Activated CD4-positive, alpha-beta T cell treated with anti-CD3 and anti-CD28 coated beads for 36 hours (primary cell): ENCODE measurements at regions not wholly inside any gene's neighbourhood (a gene's known extent, or its start where the extent isn't known, plus 50 kb on each side); places are given as distances from the start of the nearest gene placed in this dataset.
A peak's percentile ranks its signal among the peaks of the same experiment; 100 is the strongest.

ENCODE experiments used
- ATAC-seq: fragments of 200-7000 bp; cut with Tn5 transposase; one replicate; pipeline ENCODE4 v1.10.0; 2021; ENCODE audit warnings: mild to moderate bottlenecking, moderate library complexity
- CTCF ChIA-PET: fragments of 350-600 bp; sonication (Branson Sonifier 250); formaldehyde crosslinking; loops from one replicate; lab custom pipeline; 2021; ENCODE audit warnings: antibody characterized with exemption; lab: Charles Lee
- POLR2A ChIA-PET: fragments of 350-600 bp; sonication (Branson Sonifier 250); formaldehyde crosslinking; loops from one replicate; lab custom pipeline; 2021; ENCODE audit warnings: antibody characterized with exemption, inconsistent platforms; lab: Charles Lee
- DNase-seq: peaks from one replicate; pipeline ENCODE4 v3.0.0-alpha.2; 2020
- H3K27ac Mint-ChIP-seq: one replicate; pipeline ENCODE4 v1.8.0; 2021; ENCODE audit warnings: mixed read lengths
- H3K27me3 Mint-ChIP-seq: one replicate; pipeline ENCODE4 v1.8.0; 2021; ENCODE audit warnings: mixed read lengths
- H3K36me3 Mint-ChIP-seq: one replicate; pipeline ENCODE4 v1.8.0; 2021; ENCODE audit warnings: low read depth, mixed read lengths
- H3K4me1 Mint-ChIP-seq: one replicate; pipeline ENCODE4 v1.8.0; 2021; ENCODE audit warnings: mixed read lengths
- H3K4me3 Mint-ChIP-seq: one replicate; pipeline ENCODE4 v1.8.0; 2021; ENCODE audit warnings: mild to moderate bottlenecking, moderate library complexity, mixed read lengths
- H3K9me3 Mint-ChIP-seq: one replicate; pipeline ENCODE4 v1.8.0; 2021; ENCODE audit warnings: low read depth, mixed read lengths
- intact Hi-C, 2 experiments: fragments of 100-400 bp; cut with DNase I in 1 of 2; cut with micrococcal nuclease in 1 of 2; formaldehyde crosslinking; loops; one replicate each; pipeline versions ENCODE4 v1.14.2 to v1.15.1; 2022 to 2024; cut with DNase I, micrococcal nuclease

DNA sequence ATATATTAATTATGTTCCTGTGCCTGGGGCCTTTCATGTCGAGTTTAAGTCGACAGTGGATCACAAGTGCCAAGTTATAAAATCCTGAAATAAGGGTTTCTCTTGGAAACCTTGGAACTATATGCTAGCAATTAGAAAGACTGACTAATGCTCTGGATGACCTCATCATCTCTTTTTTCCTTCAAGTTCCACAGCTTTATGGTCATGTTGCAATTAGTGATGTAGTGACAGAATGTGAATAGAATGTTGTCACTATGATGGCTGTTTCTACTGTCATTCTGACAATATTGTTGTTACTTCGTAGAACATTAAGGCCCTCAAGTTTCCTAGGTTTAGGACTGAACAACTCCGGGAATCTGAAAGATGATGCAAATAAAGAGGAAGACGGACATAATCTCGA is 368.0 kb upstream of the SEMA6A start:
- H3K4me1 Mint-ChIP-seq = no peaks in the 10 kb centered on the region
- DNase-seq = no peak
- intact Hi-C loops = no loop called here
- H3K9me3 Mint-ChIP-seq = no peaks in the 10 kb centered on the region
- H3K36me3 Mint-ChIP-seq = no peaks in the 10 kb centered on the region
- ATAC-seq = no peak
- CTCF ChIA-PET = no interaction called here
- H3K27me3 Mint-ChIP-seq = peaks cover 7% of the 10 kb centered on the region
- H3K4me3 Mint-ChIP-seq = no peak overlapping the region
- H3K27ac Mint-ChIP-seq = no peak overlapping the region
- POLR2A ChIA-PET = no interaction called here

DNA sequence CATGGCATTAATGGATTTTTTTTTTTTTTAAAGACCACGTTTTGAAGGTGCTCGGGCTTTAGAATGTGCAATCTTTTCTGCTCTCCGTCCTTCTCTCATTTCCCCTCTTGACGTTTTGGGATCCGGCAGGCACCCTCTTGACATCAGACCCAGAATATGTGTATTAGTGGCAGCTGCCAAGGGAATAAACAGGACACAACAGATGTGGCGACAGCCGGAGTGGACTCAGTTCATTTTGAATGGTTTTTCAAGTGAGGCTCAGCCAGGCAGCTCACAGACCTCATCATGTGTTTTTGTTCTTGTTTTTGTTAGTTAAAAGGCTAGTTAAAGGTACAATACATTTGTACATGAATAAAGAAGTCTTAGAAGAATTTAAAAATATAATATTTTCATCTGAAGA is 365.0 kb upstream of the SEMA6A start:
- no peaks in the 10 kb centered on the region for H3K4me1 Mint-ChIP-seq
- DNase-seq = no peak
- H3K36me3 Mint-ChIP-seq = no peaks in the 10 kb centered on the region
- intact Hi-C loops = no loop called here
- ChIA-PET POLR2A (no interaction called here), CTCF (no interaction called here)
- H3K4me3 Mint-ChIP-seq = no peak overlapping the region
- H3K27ac Mint-ChIP-seq = no peak overlapping the region
- no peak for ATAC-seq
- H3K27me3 Mint-ChIP-seq = peaks cover 7% of the 10 kb centered on the region
- H3K9me3 Mint-ChIP-seq = no peaks in the 10 kb centered on the region

DNA sequence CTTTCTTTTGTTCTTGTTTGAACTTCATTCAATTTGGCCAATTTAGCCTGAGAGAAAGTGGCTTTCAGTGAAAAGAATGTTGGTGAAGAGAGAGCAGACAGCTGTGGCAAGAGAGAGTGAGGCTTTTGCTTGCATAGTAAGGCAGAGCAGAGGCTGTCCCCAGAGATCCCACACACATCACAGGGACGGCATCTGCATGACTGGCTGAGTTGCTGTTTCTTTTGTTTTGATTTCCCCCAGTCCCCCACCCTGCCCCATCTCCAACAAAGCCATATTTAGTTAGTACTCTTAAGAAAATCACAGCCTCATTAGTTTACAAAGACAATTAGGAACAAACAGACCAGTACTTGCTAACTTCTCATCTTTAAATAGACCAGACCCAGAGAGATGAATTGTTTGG is 363.9 kb upstream of the SEMA6A start:
- ChIA-PET POLR2A (no interaction called here), CTCF (no interaction called here)
- Mint-ChIP-seq H3K9me3 (no peaks in the 10 kb centered on the region), H3K36me3 (no peaks in the 10 kb centered on the region), H3K27ac (no peak overlapping the region), H3K4me1 (no peaks in the 10 kb centered on the region), H3K4me3 (no peak overlapping the region), H3K27me3 (peaks cover 7% of the 10 kb centered on the region)
- ATAC-seq (no peak), DNase-seq (no peak)
- intact Hi-C loops = no loop called here

DNA sequence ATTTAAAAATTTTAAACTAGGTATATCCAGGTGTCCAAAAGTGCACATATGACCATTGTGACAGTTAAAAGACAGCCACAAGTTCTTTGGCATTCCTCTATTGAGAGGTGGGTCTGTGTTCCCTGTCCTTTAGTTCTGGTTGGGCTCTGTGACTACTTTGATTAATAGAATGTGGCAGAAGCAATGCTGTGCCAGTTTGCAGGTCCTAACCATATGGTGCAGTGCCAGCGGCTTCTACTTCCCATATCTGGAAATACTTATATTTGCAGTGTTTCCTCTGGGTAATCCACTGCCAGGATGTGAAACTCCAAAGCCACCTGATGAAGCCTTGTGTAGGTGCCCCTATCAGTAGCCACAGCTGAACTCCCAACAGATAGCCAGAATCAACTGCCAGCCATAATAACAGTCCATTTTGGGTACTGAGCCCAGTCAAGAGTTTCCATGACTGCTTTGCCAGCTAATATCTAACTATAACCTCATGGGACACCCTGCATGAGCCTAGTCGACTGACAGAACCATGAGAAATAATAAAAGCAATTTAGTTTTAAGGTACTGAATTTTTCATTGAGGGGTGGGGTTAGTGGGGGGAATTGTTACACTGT is 361.0 kb upstream of the SEMA6A start:
- no peak overlapping the region for H3K4me3 Mint-ChIP-seq
- no peak overlapping the region for H3K27ac Mint-ChIP-seq
- no peaks in the 10 kb centered on the region for H3K4me1 Mint-ChIP-seq
- H3K27me3 Mint-ChIP-seq = peaks cover 3% of the 10 kb centered on the region
- POLR2A ChIA-PET = no interaction called here
- intact Hi-C loops = no loop called here
- CTCF ChIA-PET = interaction anchor here (0.7 to 1.5 kb wide), 2 partner anchors 798 to 1349 kb away, joined by 3 to 4 read pairs; no protein-coding TSS in a partner anchor
- no peaks in the 10 kb centered on the region for H3K9me3 Mint-ChIP-seq
- no peak for DNase-seq
- H3K36me3 Mint-ChIP-seq = no peaks in the 10 kb centered on the region
- ATAC-seq = no peak

DNA sequence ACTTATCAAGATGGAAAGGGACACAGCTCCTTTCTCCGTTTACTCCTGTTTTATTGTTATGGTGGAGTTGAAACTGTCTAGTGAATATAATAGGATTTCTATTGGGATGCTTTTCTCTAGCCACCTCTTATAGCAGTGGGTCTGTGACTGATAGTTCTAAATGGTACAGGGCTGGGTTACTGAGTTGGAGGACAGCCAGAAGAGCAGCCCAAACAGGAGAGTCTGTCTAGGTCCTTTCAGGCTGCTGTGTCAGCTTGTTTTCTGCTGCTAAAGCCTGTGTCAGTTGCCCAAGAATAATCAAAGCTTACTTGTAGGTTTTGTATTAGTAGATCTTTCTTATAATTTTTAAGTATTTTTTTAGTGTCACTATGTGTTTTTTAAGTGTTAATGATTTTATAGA is 356.0 kb upstream of the SEMA6A start:
- Mint-ChIP-seq H3K4me3 (no peak overlapping the region), H3K36me3 (no peaks in the 10 kb centered on the region), H3K27me3 (no peaks in the 10 kb centered on the region), H3K9me3 (peaks cover 1% of the 10 kb centered on the region), H3K4me1 (no peaks in the 10 kb centered on the region), H3K27ac (no peak overlapping the region)
- ChIA-PET POLR2A (no interaction called here), CTCF (no interaction called here)
- intact Hi-C loops = no loop called here
- no peak for DNase-seq
- no peak for ATAC-seq

DNA sequence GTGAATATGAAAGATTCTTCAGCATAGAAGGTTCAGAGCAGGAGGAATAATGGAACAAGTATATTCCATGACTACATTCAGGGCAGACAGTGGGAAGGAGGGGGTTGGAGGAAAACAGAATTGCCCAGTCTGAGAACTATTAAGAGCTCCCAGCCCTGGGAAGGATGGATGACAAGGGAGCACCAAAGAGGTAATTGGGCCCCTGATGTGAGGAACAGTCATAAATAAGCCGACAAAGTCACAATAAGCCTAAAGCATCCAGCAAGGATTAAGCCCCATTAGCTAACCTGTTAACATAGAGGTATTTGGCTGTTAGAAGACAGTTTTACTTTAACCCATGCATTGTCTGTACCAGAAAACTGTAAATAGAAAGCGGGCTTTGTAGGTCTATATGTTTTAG is 348.7 kb upstream of the SEMA6A start:
- intact Hi-C loops = no loop called here
- Mint-ChIP-seq H3K4me1 (no peaks in the 10 kb centered on the region), H3K4me3 (no peak overlapping the region), H3K27me3 (no peaks in the 10 kb centered on the region), H3K9me3 (peaks cover 1% of the 10 kb centered on the region), H3K27ac (no peak overlapping the region), H3K36me3 (no peaks in the 10 kb centered on the region)
- no peak for DNase-seq
- ChIA-PET POLR2A (no interaction called here), CTCF (no interaction called here)
- no peak for ATAC-seq

DNA sequence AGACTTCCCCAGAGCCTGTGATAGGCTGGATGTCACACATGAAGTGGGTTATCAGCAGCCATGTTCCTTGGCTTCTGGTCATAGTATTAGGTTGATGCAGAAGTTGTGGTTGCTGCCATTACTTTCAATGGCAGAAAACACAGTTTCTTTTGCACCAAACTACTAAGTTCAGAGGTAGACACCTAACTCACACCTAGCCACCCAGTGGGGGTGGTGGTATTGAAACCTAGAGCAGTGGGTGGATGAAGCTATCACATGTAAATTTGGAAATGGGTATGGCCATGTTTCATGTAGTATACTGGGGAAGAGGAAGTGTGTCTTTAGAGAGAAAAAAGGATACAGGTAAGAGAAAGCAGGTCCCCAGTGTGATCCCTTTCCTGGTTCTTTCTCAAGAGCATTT is 347.9 kb upstream of the SEMA6A start:
- Mint-ChIP-seq H3K9me3 (no peaks in the 10 kb centered on the region), H3K4me1 (no peaks in the 10 kb centered on the region), H3K36me3 (no peaks in the 10 kb centered on the region), H3K27me3 (no peaks in the 10 kb centered on the region), H3K27ac (no peak overlapping the region), H3K4me3 (no peak overlapping the region)
- ChIA-PET CTCF (interaction anchor here (0.7 kb wide), 1 partner anchor 37 kb away, joined by 3 read pairs; no protein-coding TSS in a partner anchor), POLR2A (no interaction called here)
- intact Hi-C loops = no loop called here
- DNase-seq (peak; percentile 5), ATAC-seq (no peak)

DNA sequence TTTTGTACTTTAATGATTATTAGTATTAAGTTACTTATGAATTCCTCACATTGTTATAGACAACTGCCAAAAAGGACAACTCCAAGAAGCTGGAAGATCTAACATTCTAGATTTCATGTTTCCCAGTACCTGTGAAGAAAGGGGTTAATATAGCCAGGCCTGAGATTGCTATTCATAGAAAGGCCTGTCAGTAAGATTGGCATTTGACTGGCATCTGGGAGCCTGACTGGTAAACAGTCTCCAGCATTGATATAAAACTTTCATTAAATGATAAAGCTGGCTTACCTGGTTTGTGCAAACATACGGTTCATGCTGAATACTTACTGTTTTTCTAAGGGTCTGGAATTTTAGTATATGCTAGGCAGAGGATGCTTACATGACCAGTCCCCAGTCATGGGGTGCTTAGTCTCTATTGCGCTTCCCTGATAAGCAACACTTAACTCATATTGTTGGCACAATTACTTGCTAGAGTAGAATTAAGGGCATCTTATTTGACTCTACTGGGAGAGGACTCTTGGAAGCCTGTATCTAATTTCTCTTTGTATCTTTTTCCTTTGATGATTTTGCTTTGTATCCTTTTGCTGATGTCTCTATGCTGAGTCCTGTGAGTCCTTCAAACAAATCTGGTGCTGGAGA is 340.4 kb upstream of the SEMA6A start:
- Mint-ChIP-seq H3K27me3 (no peaks in the 10 kb centered on the region), H3K4me1 (no peaks in the 10 kb centered on the region), H3K9me3 (peaks cover 4% of the 10 kb centered on the region), H3K27ac (no peak overlapping the region), H3K4me3 (no peak overlapping the region), H3K36me3 (no peaks in the 10 kb centered on the region)
- ChIA-PET POLR2A (no interaction called here), CTCF (no interaction called here)
- intact Hi-C loops = no loop called here
- no peak for DNase-seq
- no peak for ATAC-seq

DNA sequence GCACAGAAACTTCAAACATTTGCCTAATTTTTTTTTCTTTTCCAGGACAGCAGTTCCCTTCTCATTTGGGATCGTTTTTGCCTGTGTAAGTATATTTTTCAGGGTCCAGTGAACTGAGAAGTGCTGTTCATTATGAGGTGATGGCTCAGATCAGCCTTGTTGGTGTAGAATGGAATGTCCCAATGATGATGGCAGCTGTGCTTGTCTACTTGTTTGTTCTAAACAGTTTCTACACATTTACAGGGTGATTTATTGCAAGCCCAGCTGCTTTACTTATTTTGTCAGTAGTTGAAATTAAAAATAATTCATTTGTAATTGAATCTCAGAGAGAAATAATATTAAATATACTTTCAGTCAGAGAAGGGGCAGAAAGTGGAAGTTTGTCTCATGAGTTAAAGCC is 337.6 kb upstream of the SEMA6A start:
- DNase-seq (no peak), ATAC-seq (no peak)
- intact Hi-C loops = no loop called here
- H3K4me3 Mint-ChIP-seq = no peak overlapping the region
- H3K27me3 Mint-ChIP-seq = no peaks in the 10 kb centered on the region
- H3K9me3 Mint-ChIP-seq = peaks cover 4% of the 10 kb centered on the region
- CTCF ChIA-PET = no interaction called here
- POLR2A ChIA-PET = no interaction called here
- no peaks in the 10 kb centered on the region for H3K36me3 Mint-ChIP-seq
- H3K27ac Mint-ChIP-seq = no peak overlapping the region
- no peaks in the 10 kb centered on the region for H3K4me1 Mint-ChIP-seq

DNA sequence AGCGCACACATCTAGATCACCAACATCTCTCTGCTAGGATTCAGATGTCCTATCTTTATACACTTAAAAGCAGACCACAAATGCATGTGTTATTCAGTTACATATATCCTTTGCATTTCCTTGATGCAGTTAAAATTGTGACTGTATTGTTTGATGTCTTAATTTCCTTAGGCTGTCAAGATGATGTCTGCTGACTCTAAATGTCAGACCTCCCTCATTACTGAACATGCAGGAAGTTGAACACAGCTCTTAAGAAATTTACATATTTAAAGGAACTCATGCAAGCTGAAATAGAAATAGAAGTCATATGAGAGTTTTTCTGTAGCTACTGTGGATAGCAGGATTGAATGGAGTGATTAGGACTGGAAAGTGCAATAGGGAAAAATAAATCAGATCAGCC is 336.5 kb upstream of the SEMA6A start:
- ATAC-seq (no peak), DNase-seq (no peak)
- no peaks in the 10 kb centered on the region for H3K4me1 Mint-ChIP-seq
- H3K36me3 Mint-ChIP-seq = no peaks in the 10 kb centered on the region
- H3K4me3 Mint-ChIP-seq = no peak overlapping the region
- ChIA-PET POLR2A (no interaction called here), CTCF (no interaction called here)
- intact Hi-C loops = no loop called here
- H3K27ac Mint-ChIP-seq = no peak overlapping the region
- no peaks in the 10 kb centered on the region for H3K27me3 Mint-ChIP-seq
- peaks cover 4% of the 10 kb centered on the region for H3K9me3 Mint-ChIP-seq

DNA sequence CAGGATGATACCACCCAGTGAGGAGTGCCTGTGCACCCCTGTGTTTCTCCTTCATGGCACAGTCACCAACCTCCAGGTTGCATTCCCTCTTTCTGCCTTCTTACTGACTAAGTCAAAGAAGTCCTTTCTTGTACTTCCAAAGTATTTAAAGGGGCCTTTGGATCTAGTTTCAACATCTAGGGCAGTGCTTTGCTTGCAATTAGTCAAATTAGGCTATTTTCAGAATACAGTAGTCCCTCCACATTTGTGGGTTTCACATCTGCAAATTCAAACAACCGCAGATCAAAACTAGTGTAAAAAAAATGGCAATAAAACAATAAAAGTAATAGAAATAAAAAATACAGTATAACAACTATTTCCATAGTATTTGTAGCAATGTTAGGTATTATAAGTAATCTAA is 333.9 kb upstream of the SEMA6A start:
- Mint-ChIP-seq H3K9me3 (no peaks in the 10 kb centered on the region), H3K36me3 (no peaks in the 10 kb centered on the region), H3K27me3 (no peaks in the 10 kb centered on the region), H3K27ac (no peak overlapping the region), H3K4me3 (no peak overlapping the region), H3K4me1 (no peaks in the 10 kb centered on the region)
- POLR2A ChIA-PET = no interaction called here
- intact Hi-C loops = no loop called here
- DNase-seq (no peak), ATAC-seq (no peak)
- CTCF ChIA-PET = no interaction called here

DNA sequence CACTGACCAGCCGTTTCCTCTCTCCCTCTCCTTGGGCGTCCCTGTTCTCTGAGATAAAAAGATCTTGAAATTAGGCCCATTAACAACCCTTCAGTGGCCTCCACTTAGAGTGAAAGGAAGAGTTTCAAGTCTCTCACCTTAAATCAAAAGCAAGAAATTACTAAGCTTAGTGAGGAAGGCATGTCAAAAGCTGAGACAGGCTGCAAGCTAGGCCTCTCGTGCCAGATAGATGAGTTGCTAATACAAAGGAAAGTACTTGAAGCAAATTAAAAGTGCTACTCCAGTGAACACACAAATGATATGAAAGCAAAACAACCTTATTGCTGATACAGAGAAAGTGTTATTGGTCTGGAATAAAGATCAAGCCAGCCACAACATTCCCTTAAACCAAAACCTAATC is 331.3 kb upstream of the SEMA6A start:
- Mint-ChIP-seq H3K27me3 (peaks cover 2% of the 10 kb centered on the region), H3K36me3 (no peaks in the 10 kb centered on the region), H3K4me3 (no peak overlapping the region), H3K4me1 (no peaks in the 10 kb centered on the region), H3K27ac (no peak overlapping the region), H3K9me3 (no peaks in the 10 kb centered on the region)
- ChIA-PET POLR2A (no interaction called here), CTCF (no interaction called here)
- ATAC-seq = no peak
- no peak for DNase-seq
- intact Hi-C loops = no loop called here
